ENCODE measurements at regions not wholly inside any gene's neighbourhood (a gene's known extent, or its start where the extent isn't known, plus 50 kb on each side); places are given as distances from the start of the nearest gene placed in this dataset.
"Not testable (repeated sequence)": the region's sequence is repeated elsewhere in the genome, so short reads cannot be mapped to it uniquely, and the experiment has no call there.

GRCh38 chr16:22651111-22651817 is 140.6 kb downstream of the NPIPB5 start:
- TF ChIP-seq POLR2A (IDR thresholded peaks at IDR 0.05; ENCODE audit: low read length); GATA1 (IDR thresholded peaks at IDR 0.05; ENCODE audit: low read depth, low read length): not testable (repeated sequence)
